ENCODE measurements at regions not wholly inside any gene's neighbourhood (a gene's known extent, or its start where the extent isn't known, plus 50 kb on each side); places are given as distances from the start of the nearest gene placed in this dataset.

GRCh38 chr14:104435147-104436046 lies 144.2 kb upstream of the C14orf180 start:
- TF ChIP-seq EZH2 (IDR thresholded peaks at IDR 0.05; ENCODE audit: borderline replicate concordance, insufficient read depth, low read depth, low read length, poor library complexity, severe bottlenecking) (no peak), CTCF (IDR thresholded peaks at IDR 0.05) (no peak)
- no peaks in the 10 kb centered on the region for H3K9me3 ChIP-seq (ENCODE audit: control extremely low read depth in 1 of 3, control insufficient read depth in 2 of 3, insufficient read depth in 1 of 3, low read length in 2 of 3)
- no peaks in the 10 kb centered on the region for H4K20me1 ChIP-seq (ENCODE audit: control insufficient read depth, insufficient read depth, low read length, poor library complexity, severe bottlenecking)
- H3K9ac ChIP-seq (ENCODE audit: low read length), result no peak overlapping the region
- CTCF ChIA-PET, result no interaction called here
- Mint-ChIP-seq H3K4me1 (no peaks in the 10 kb centered on the region), H3K27ac (no peak overlapping the region), H3K4me3 (no peak overlapping the region), H3K9me3 (ENCODE audit: insufficient read depth) (no peaks in the 10 kb centered on the region), H3K27me3 (peaks cover 3% of the 10 kb centered on the region)
- no peak overlapping the region for H3K4me3 ChIP-seq (ENCODE audit: control extremely low read depth in 1 of 5, extremely low read depth in 1 of 5, insufficient read depth in 1 of 5, low read depth in 2 of 5, low read length in 4 of 5)
- peaks cover 0 to 2% (median 0%) of the 10 kb centered on the region in 4 experiments for H3K27me3 ChIP-seq (replicated peaks in 1 of 4; ENCODE audit: control extremely low read depth in 1 of 4, control insufficient read depth in 3 of 4, insufficient read depth in 4 of 4, low read length in 3 of 4)
- no peak overlapping the region for H3K27ac ChIP-seq (ENCODE audit: low read length in 2 of 2)
- no peaks in the 10 kb centered on the region for H3K36me3 ChIP-seq (replicated peaks in 1 of 2; ENCODE audit: control extremely low read depth in 1 of 2, control insufficient read depth in 1 of 2, extremely low read depth in 1 of 2, insufficient read depth in 2 of 2, low read length in 1 of 2)
- no peak overlapping the region for H3K4me2 ChIP-seq (replicated peaks; ENCODE audit: low read depth, low read length, poor library complexity, severe bottlenecking)
- POLR2A ChIA-PET, result no interaction called here
- no peak overlapping the region for H2AFZ ChIP-seq (ENCODE audit: insufficient read depth, low read depth, low read length, poor library complexity, severe bottlenecking)
- WGBS (ENCODE audit: insufficient coverage), result 90% methylated on average over 18 of the region's 20 CpGs
- intact Hi-C loops (cut with micrococcal nuclease), result no loop called here
- ATAC-seq (ENCODE audit: low read depth) (no peak), DNase-seq (no peak)
- no peaks in the 10 kb centered on the region for H3K79me2 ChIP-seq (ENCODE audit: control insufficient read depth, insufficient read depth, low read length)
- H3K4me1 ChIP-seq (ENCODE audit: control insufficient read depth in 2 of 2, insufficient read depth in 2 of 2, low read length in 2 of 2), result no peaks in the 10 kb centered on the region

DNA sequence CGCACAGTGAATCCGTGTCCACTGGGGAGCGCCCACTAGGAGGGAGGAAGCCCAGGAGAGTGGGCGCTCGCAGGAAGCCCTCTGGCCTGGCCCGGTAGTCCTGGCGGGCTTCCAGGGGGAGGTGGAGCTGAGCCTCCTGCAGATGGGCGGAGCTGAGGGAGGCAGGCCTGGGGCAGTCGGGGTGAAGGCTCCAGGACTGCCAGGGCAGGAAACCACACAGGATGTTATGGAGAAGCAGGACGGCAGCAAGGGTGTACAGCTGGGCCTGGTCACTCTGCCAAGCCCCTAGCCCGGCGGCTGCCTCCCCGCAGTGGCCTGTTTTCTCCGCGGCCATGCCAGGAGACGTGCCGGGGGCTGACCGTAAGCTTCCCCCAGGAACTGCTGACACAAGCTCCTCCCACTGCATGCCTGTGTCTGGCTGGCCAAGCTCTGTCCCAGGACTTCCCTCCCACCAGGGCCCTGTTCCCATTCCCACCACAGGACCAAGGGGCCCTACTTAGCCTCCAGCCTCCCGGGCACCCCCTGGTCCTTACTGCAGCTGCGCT lies 143.4 kb upstream of the C14orf180 start:
- Histone ChIP-seq H4K20me1 (ENCODE audit: control insufficient read depth, insufficient read depth, low read length, poor library complexity, severe bottlenecking) (no peaks in the 10 kb centered on the region), H3K4me2 (replicated peaks; ENCODE audit: low read depth, low read length, poor library complexity, severe bottlenecking) (no peak overlapping the region), H3K9ac (ENCODE audit: low read length) (no peak overlapping the region), H3K36me3 (replicated peaks in 1 of 2; ENCODE audit: control extremely low read depth in 1 of 2, control insufficient read depth in 1 of 2, extremely low read depth in 1 of 2, insufficient read depth in 2 of 2, low read length in 1 of 2) (no peaks in the 10 kb centered on the region), H3K79me2 (ENCODE audit: control insufficient read depth, insufficient read depth, low read length) (no peaks in the 10 kb centered on the region), H3K4me3 (ENCODE audit: control extremely low read depth in 1 of 5, extremely low read depth in 1 of 5, insufficient read depth in 1 of 5, low read depth in 2 of 5, low read length in 4 of 5) (no peak overlapping the region), H2AFZ (ENCODE audit: insufficient read depth, low read depth, low read length, poor library complexity, severe bottlenecking) (no peak overlapping the region), H3K27me3 (replicated peaks in 1 of 4; ENCODE audit: control extremely low read depth in 1 of 4, control insufficient read depth in 3 of 4, insufficient read depth in 4 of 4, low read length in 3 of 4) (peaks cover 0 to 2% (median 0%) of the 10 kb centered on the region in 4 experiments), H3K4me1 (ENCODE audit: control insufficient read depth in 2 of 2, insufficient read depth in 2 of 2, low read length in 2 of 2) (no peaks in the 10 kb centered on the region), H3K9me3 (ENCODE audit: control extremely low read depth in 1 of 3, control insufficient read depth in 2 of 3, insufficient read depth in 1 of 3, low read length in 2 of 3) (no peaks in the 10 kb centered on the region), H3K27ac (ENCODE audit: low read length in 2 of 2) (no peak overlapping the region)
- Mint-ChIP-seq H3K27me3 (no peaks in the 10 kb centered on the region), H3K4me3 (no peak overlapping the region), H3K27ac (no peak overlapping the region), H3K9me3 (ENCODE audit: insufficient read depth) (no peaks in the 10 kb centered on the region), H3K4me1 (no peaks in the 10 kb centered on the region)
- ChIA-PET POLR2A (no interaction called here), CTCF (no interaction called here)
- TF ChIP-seq CTCF (IDR thresholded peaks at IDR 0.05) (no peak), EZH2 (IDR thresholded peaks at IDR 0.05; ENCODE audit: borderline replicate concordance, insufficient read depth, low read depth, low read length, poor library complexity, severe bottlenecking) (no peak)
- ATAC-seq (ENCODE audit: low read depth) (no peak), DNase-seq (no peak)
- 18% methylated on average over 20 of the region's 20 CpGs for WGBS (ENCODE audit: insufficient coverage)
- intact Hi-C loops (cut with micrococcal nuclease), result no loop called here
